IMR-90 (cell line): ENCODE measurements at regions not wholly inside any gene's neighbourhood (a gene's known extent, or its start where the extent isn't known, plus 50 kb on each side); places are given as distances from the start of the nearest gene placed in this dataset.

ENCODE experiments used
- ATAC-seq: fragments of 200-7000 bp; cut with Tn5 transposase; 2 replicates; pipeline ENCODE4 v1.9.1; 2020; ENCODE audit warnings: low read depth, mild to moderate bottlenecking, moderate library complexity
- BruUV-seq: library from RNA; stranded (reverse); fragments of 400-500 nt; replicated peaks from 2 replicates; lab custom pipeline; 2021; lab: Mats Ljungman, UMichigan
- CTCF ChIA-PET: fragments of 300-600 bp; formaldehyde crosslinking; extraction: SDS; loops from one replicate; lab custom pipeline; 2021; ENCODE audit warnings: antibody characterized with exemption; lab: Yijun Ruan, JAX
- POLR2A ChIA-PET: fragments of 300-600 bp; sonication (Branson Sonifier 250); formaldehyde crosslinking; loops from one replicate; lab custom pipeline; 2022; ENCODE audit warnings: antibody characterized with exemption; ENCODE audit not compliant: unreplicated experiment; lab: Charles Lee
- DNase-seq: peaks from one replicate; pipeline ENCODE4 v3.0.0; 2013
- H2AFZ ChIP-seq: replicated peaks from 2 replicates; pipeline ENCODE3; 2013; ENCODE audit warnings: low read length, mild to moderate bottlenecking; ENCODE audit not compliant: poor library complexity
- H2AK5ac ChIP-seq: 2 replicates; pipeline ENCODE4 v1.6.1; 2013; ENCODE audit warnings: low read depth, low read length, inconsistent platforms
- H2AK9ac ChIP-seq: replicated peaks from 2 replicates; pipeline ENCODE3; 2013; ENCODE audit warnings: mild to moderate bottlenecking, low read depth, low read length, moderate library complexity; ENCODE audit not compliant: poor library complexity
- H2BK120ac ChIP-seq: 2 replicates; pipeline ENCODE4 v1.6.1; 2013; ENCODE audit warnings: low read depth, low read length, inconsistent platforms
- H2BK15ac ChIP-seq: 3 replicates; pipeline ENCODE4 v1.6.1; 2013; ENCODE audit warnings: low read depth, low read length, inconsistent platforms
- H2BK20ac ChIP-seq: 2 replicates; pipeline ENCODE4 v1.6.1; 2013; ENCODE audit warnings: low read depth, mild to moderate bottlenecking, inconsistent platforms, low read length, moderate library complexity
- H2BK5ac ChIP-seq: 2 replicates; pipeline ENCODE4 v1.6.1; 2013; ENCODE audit warnings: mild to moderate bottlenecking, low read depth, low read length, inconsistent platforms; ENCODE audit not compliant: poor library complexity, severe bottlenecking
- H3K14ac ChIP-seq: replicated peaks from 2 replicates; pipeline ENCODE4 v1.6.1; 2013; ENCODE audit warnings: low read depth, low read length, inconsistent platforms
- H3K18ac ChIP-seq: 2 replicates; pipeline ENCODE4 v1.6.1; 2013; ENCODE audit warnings: low read depth, low read length, control low read depth
- H3K23ac ChIP-seq: 2 replicates; pipeline ENCODE4 v1.6.1; 2013; ENCODE audit warnings: low read depth, low read length, inconsistent platforms
- H3K27ac ChIP-seq: 2 replicates; pipeline ENCODE4 v1.5.1; 2013; ENCODE audit warnings: mild to moderate bottlenecking, control low read depth, low read length; ENCODE audit not compliant: insufficient read depth
- H3K27me3 ChIP-seq: 2 replicates; pipeline ENCODE4 v1.6.1; 2013; ENCODE audit warnings: low read length; ENCODE audit not compliant: control insufficient read depth, insufficient read depth
- H3K36me3 ChIP-seq: 2 replicates; pipeline ENCODE4 v1.6.1; 2013; ENCODE audit warnings: low read length, mixed read lengths; ENCODE audit not compliant: control insufficient read depth, insufficient read depth
- H3K4ac ChIP-seq: 2 replicates; pipeline ENCODE4 v1.6.1; 2013; ENCODE audit warnings: low read depth, low read length, inconsistent platforms
- H3K4me1 ChIP-seq: 2 replicates; pipeline ENCODE4 v1.6.1; 2013; ENCODE audit warnings: low read length, mixed read lengths; ENCODE audit not compliant: control insufficient read depth, insufficient read depth
- H3K4me2 ChIP-seq: 2 replicates; pipeline ENCODE4 v1.6.1; 2013; ENCODE audit warnings: low read depth, mild to moderate bottlenecking, control low read depth, low read length, moderate library complexity
- H3K4me3 ChIP-seq: 2 replicates; pipeline ENCODE4 v1.5.1; 2013; ENCODE audit warnings: low read depth, mild to moderate bottlenecking, control low read depth, low read length, moderate library complexity; ENCODE audit not compliant: insufficient read depth
- H3K56ac ChIP-seq: 2 replicates; pipeline ENCODE4 v1.6.1; 2013; ENCODE audit warnings: low read length, inconsistent platforms; ENCODE audit not compliant: insufficient read depth; ENCODE audit errors: extremely low read depth
- H3K79me1 ChIP-seq, 2 experiments: 2 replicates each; pipeline ENCODE4 v1.6.1; 2013; ENCODE audit warnings: low read length in 2 of 2, inconsistent platforms in 1 of 2, low read depth in 1 of 2
- H3K9ac ChIP-seq: 2 replicates; pipeline ENCODE4 v1.6.1; 2013; ENCODE audit warnings: low read depth, low read length, control low read depth
- H3K9me1 ChIP-seq: 2 replicates; pipeline ENCODE4 v1.6.1; 2013; ENCODE audit warnings: low read length, inconsistent platforms; ENCODE audit not compliant: insufficient read depth
- H3K9me3 ChIP-seq: 2 replicates; pipeline ENCODE4 v1.6.1; 2013; ENCODE audit warnings: low read length; ENCODE audit not compliant: control insufficient read depth, insufficient read depth
- H4K20me1 ChIP-seq: 2 replicates; pipeline ENCODE4 v1.6.1; 2013; ENCODE audit warnings: low read length, inconsistent platforms; ENCODE audit not compliant: insufficient read depth
- H4K5ac ChIP-seq: 2 replicates; pipeline ENCODE4 v1.6.1; 2013; ENCODE audit warnings: mild to moderate bottlenecking, low read depth, low read length, control low read depth
- H4K8ac ChIP-seq, 2 experiments: 2 replicates each; pipeline ENCODE4 v1.6.1; 2013; ENCODE audit warnings: low read depth in 2 of 2, low read length in 2 of 2, control low read depth in 1 of 2, inconsistent platforms in 1 of 2
- H4K91ac ChIP-seq: 2 replicates; pipeline ENCODE4 v1.6.1; 2013; ENCODE audit warnings: low read depth, low read length, inconsistent platforms; ENCODE audit not compliant: insufficient read depth
- BHLHE40 ChIP-seq: fragments of 150-350 bp; IDR thresholded peaks from 2 replicates; pipeline ENCODE4 v1.6.1; 2016; ENCODE audit warnings: mild to moderate bottlenecking, low read depth, low read length
- CEBPB ChIP-seq: IDR thresholded peaks from 2 replicates; pipeline ENCODE4 v1.6.1; 2012; ENCODE audit warnings: low read depth, low read length, improper control_type of control experiment
- CHD1 ChIP-seq: IDR thresholded peaks from 2 replicates; pipeline ENCODE4 v1.6.1; 2012; ENCODE audit warnings: low read depth, low read length, improper control_type of control experiment
- CTCF ChIP-seq: conservative IDR thresholded peaks from 2 replicates; pipeline ENCODE4 v1.5.1; 2012; ENCODE audit warnings: mild to moderate bottlenecking, low read depth, low read length, improper control_type of control experiment
- FOS ChIP-seq: fragments of 150-350 bp; IDR thresholded peaks from 2 replicates; pipeline ENCODE4 v1.6.1; 2016; ENCODE audit warnings: low read depth, low read length
- MAFK ChIP-seq: IDR thresholded peaks from 2 replicates; pipeline ENCODE4 v1.6.1; 2012; ENCODE audit warnings: low read depth, low read length, improper control_type of control experiment
- MAZ ChIP-seq: IDR thresholded peaks from 2 replicates; pipeline ENCODE4 v1.6.1; 2012; ENCODE audit warnings: low read depth, mild to moderate bottlenecking, low read length, improper control_type of control experiment, moderate library complexity, borderline replicate concordance
- MXI1 ChIP-seq: IDR thresholded peaks from 2 replicates; pipeline ENCODE4 v1.6.1; 2012; ENCODE audit warnings: low read depth, mild to moderate bottlenecking, low read length, moderate library complexity, borderline replicate concordance
- NFE2L2 ChIP-seq: fragments of 150-350 bp; IDR thresholded peaks from 2 replicates; pipeline ENCODE4 v1.6.1; 2016; ENCODE audit warnings: low read depth, mild to moderate bottlenecking, low read length
- POLR2A ChIP-seq: IDR thresholded peaks from 2 replicates; pipeline ENCODE4 v1.6.1; 2012; ENCODE audit warnings: mild to moderate bottlenecking, low read depth, low read length
- RAD21 ChIP-seq: IDR thresholded peaks from 2 replicates; pipeline ENCODE4 v1.6.1; 2012; ENCODE audit warnings: low read length, improper control_type of control experiment
- RCOR1 ChIP-seq: IDR thresholded peaks from 2 replicates; pipeline ENCODE4 v1.6.1; 2012; ENCODE audit warnings: mild to moderate bottlenecking, low read length, improper control_type of control experiment; ENCODE audit not compliant: insufficient replicate concordance
- RFX5 ChIP-seq: IDR thresholded peaks from 2 replicates; pipeline ENCODE4 v1.8.0; 2012; ENCODE audit warnings: low read depth, mild to moderate bottlenecking, low read length, moderate library complexity
- SMC3 ChIP-seq: fragments of 150-350 bp; IDR thresholded peaks from 2 replicates; pipeline ENCODE4 v1.6.1; 2016; ENCODE audit warnings: low read depth, mild to moderate bottlenecking, antibody characterized with exemption, low read length, moderate library complexity
- WGBS, 2 experiments: methylation state at CpG; one replicate each; pipeline versions ENCODE4 v1.1.5 to v1.1.7; 2013; ENCODE audit warnings: missing lambda C conversion rate in 2 of 2; ENCODE audit not compliant: insufficient read length in 1 of 2; ENCODE audit errors: extremely low coverage in 2 of 2; 5-methylcytosine and 5-hydroxymethylcytosine counted together
- dilution Hi-C: fragments of 300-500 bp; cut with HindIII; formaldehyde crosslinking; loops from one replicate; pipeline ENCODE4 v1.14.3; 2018; ENCODE audit warnings: low sequenced_read_pairs; ENCODE audit not compliant: unreplicated experiment
- in situ Hi-C: fragments of 300-500 bp; cut with MboI; formaldehyde crosslinking; loops from 3 replicates; pipeline ENCODE4 v1.14.3; 2019; ENCODE audit warnings: low sequenced_read_pairs, inconsistent platforms, mixed read lengths
- intact Hi-C: fragments of 100-400 bp; cut with micrococcal nuclease; formaldehyde crosslinking; loops from 2 replicates; pipeline ENCODE4 v1.10.0; 2022
- TF ChIP-seq, protein P1 (sequence below): fragments of 150-350 bp; IDR thresholded peaks from 2 replicates; pipeline ENCODE4 v1.6.1; 2017; ENCODE audit warnings: mild to moderate bottlenecking, antibody characterized with exemption, low read length, low read depth
- TF ChIP-seq, protein P2 (sequence below): fragments of 150-350 bp; IDR thresholded peaks from 2 replicates; pipeline ENCODE4 v1.6.1; 2016; ENCODE audit warnings: low read depth, mild to moderate bottlenecking, low read length, moderate library complexity, borderline replicate concordance

DNA sequence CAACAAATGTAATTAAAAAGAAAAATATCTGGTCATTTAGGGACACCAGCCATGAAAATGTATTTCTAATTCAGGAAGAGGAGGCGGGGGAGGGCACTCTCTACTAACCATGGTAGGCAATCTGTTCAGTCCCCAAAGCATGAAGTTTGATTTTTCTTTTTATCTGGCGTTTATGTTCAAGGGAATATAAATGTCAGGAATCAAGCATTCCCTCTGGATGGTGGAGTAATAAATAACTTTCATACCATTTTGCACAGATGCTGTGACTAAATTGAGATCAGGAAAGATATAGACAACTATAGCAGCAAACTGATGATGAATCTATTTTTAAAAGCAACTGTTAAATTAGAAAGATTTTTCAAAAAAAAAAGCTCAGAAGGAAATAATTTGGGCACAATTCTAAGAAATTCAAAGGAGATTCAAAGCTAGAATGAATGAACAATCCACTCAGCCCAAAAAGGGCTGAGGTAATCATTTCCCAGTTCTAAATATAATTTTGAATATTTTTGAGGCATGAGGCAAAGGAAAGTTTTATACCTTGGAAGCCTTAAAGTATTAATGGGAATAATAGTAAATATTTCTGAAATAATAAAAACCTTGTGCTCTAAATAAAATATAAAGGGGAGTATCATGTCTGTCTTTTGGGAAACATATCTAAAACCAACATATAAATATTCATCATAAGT is 146.4 kb upstream of the POU2AF2 start:
- dilution Hi-C loops, result no loop called here
- in situ Hi-C loops, result no loop called here
- H2AK9ac ChIP-seq, result no peak overlapping the region
- BruUV-seq, result no TSS peak
- H3K27me3 ChIP-seq, result no peaks in the 10 kb centered on the region
- no peak overlapping the region for H4K5ac ChIP-seq
- ATAC-seq, result no peak
- H2AFZ ChIP-seq, result no peak overlapping the region
- H2AK5ac ChIP-seq, result no peak overlapping the region
- no peak overlapping the region for H2BK5ac ChIP-seq
- no peak overlapping the region for H3K9ac ChIP-seq
- no peak overlapping the region for H3K56ac ChIP-seq
- ChIA-PET CTCF (no interaction called here), POLR2A (no interaction called here)
- H4K91ac ChIP-seq, result no peak overlapping the region
- H2BK20ac ChIP-seq, result no peak overlapping the region
- H2BK120ac ChIP-seq, result no peak overlapping the region
- no peaks in the 10 kb centered on the region for H4K20me1 ChIP-seq
- no peaks in the 10 kb centered on the region for H3K4me1 ChIP-seq
- DNase-seq, result no peak
- H4K8ac ChIP-seq, result no peak overlapping the region
- H2BK15ac ChIP-seq, result no peak overlapping the region
- H3K18ac ChIP-seq, result no peak overlapping the region
- no peak overlapping the region for H3K27ac ChIP-seq
- no peak overlapping the region for H3K4ac ChIP-seq
- no peak overlapping the region for H3K23ac ChIP-seq
- H3K36me3 ChIP-seq, result no peaks in the 10 kb centered on the region
- no peak overlapping the region for H3K4me3 ChIP-seq
- H3K14ac ChIP-seq, result no peak overlapping the region
- no CpG with 5 or more reads among the region's 2 CpGs for WGBS, 2 experiments
- no peaks in the 10 kb centered on the region; a peak in 1 of 4 replicates for H3K79me1 ChIP-seq
- no peak overlapping the region for H3K4me2 ChIP-seq
- H3K9me3 ChIP-seq, result no peaks in the 10 kb centered on the region
- intact Hi-C loops, result no loop called here
- no peaks in the 10 kb centered on the region; the same call in 1 of the 2 replicates for H3K9me1 ChIP-seq
- TF ChIP-seq SMC3 (no peak), MXI1 (no peak), RFX5 (no peak), CHD1 (no peak), MAFK (no peak), NFE2L2 (no peak), RCOR1 (no peak), POLR2A (no peak), FOS (no peak), CEBPB (no peak), RAD21 (no peak), CTCF (no peak), BHLHE40 (no peak), MAZ (no peak)
- TF ChIP-seq, protein P1, sequence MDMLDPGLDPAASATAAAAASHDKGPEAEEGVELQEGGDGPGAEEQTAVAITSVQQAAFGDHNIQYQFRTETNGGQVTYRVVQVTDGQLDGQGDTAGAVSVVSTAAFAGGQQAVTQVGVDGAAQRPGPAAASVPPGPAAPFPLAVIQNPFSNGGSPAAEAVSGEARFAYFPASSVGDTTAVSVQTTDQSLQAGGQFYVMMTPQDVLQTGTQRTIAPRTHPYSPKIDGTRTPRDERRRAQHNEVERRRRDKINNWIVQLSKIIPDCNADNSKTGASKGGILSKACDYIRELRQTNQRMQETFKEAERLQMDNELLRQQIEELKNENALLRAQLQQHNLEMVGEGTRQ, result no peak
- TF ChIP-seq, protein P2, sequence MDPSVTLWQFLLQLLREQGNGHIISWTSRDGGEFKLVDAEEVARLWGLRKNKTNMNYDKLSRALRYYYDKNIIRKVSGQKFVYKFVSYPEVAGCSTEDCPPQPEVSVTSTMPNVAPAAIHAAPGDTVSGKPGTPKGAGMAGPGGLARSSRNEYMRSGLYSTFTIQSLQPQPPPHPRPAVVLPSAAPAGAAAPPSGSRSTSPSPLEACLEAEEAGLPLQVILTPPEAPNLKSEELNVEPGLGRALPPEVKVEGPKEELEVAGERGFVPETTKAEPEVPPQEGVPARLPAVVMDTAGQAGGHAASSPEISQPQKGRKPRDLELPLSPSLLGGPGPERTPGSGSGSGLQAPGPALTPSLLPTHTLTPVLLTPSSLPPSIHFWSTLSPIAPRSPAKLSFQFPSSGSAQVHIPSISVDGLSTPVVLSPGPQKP, result no peak
